A673 (cell line): ENCODE measurements at regions not wholly inside any gene's neighbourhood (a gene's known extent, or its start where the extent isn't known, plus 50 kb on each side); places are given as distances from the start of the nearest gene placed in this dataset.

Experiments
- EZH2 ChIP-seq: fragments of 200-600 bp; sonication (generic); IDR thresholded peaks from 2 replicates; pipeline ENCODE4 v1.6.1; 2017; ENCODE audit warnings: borderline replicate concordance, low read depth, mild to moderate bottlenecking, mixed read lengths, antibody characterized with exemption, low read length; ENCODE audit not compliant: poor library complexity, severe bottlenecking
- TF ChIP-seq, protein P1 (sequence below): fragments of 300-800, 200-600 bp; sonication (generic); conservative IDR thresholded peaks from 2 replicates; pipeline ENCODE4 v1.5.1; 2017; ENCODE audit warnings: low read depth, mild to moderate bottlenecking, antibody characterized with exemption, low read length, moderate library complexity, mixed read lengths

DNA sequence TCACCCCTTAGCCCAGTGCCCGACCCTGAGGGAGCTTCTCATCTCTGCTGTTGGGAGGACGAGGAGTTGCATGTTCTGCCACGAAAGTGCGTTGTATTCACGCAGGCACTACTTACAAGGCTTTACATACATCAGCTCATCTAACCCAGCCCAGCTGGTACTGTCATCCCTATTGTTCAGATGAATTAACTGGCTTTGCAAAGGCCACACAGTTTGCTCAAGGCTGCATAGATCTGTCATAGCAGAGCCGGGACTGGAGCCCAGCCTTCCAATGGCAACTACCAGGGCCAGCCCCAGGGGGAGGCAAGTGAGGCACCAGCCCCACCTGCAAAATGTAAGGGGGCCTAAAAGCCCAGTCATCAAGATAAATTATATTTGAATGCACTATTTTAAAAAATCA, 257.6 kb downstream of the NFATC2 start:
- TF ChIP-seq, protein P1, sequence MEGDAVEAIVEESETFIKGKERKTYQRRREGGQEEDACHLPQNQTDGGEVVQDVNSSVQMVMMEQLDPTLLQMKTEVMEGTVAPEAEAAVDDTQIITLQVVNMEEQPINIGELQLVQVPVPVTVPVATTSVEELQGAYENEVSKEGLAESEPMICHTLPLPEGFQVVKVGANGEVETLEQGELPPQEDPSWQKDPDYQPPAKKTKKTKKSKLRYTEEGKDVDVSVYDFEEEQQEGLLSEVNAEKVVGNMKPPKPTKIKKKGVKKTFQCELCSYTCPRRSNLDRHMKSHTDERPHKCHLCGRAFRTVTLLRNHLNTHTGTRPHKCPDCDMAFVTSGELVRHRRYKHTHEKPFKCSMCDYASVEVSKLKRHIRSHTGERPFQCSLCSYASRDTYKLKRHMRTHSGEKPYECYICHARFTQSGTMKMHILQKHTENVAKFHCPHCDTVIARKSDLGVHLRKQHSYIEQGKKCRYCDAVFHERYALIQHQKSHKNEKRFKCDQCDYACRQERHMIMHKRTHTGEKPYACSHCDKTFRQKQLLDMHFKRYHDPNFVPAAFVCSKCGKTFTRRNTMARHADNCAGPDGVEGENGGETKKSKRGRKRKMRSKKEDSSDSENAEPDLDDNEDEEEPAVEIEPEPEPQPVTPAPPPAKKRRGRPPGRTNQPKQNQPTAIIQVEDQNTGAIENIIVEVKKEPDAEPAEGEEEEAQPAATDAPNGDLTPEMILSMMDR: no peak
- TF ChIP-seq EZH2: no peak
